ENCODE measurements at regions not wholly inside any gene's neighbourhood (a gene's known extent, or its start where the extent isn't known, plus 50 kb on each side); places are given as distances from the start of the nearest gene placed in this dataset.

GRCh38 chr9:102875687-102876086 lies 119.4 kb upstream of the CYLC2 start:
- no peaks in the 10 kb centered on the region for H3K27me3 ChIP-seq
- ATAC-seq, result no peak
- H3K4me3 ChIP-seq, result no peak overlapping the region
- WGBS, 2 donors, result 82 to 90% methylated on average over 3 of the region's 3 CpGs
- no peak overlapping the region for H3K27ac ChIP-seq
- H3K4me1 ChIP-seq, result no peaks in the 10 kb centered on the region
- DNase-seq, result no peak
- intact Hi-C loops (cut with DNase I), result no loop called here
- no peak for TF ChIP-seq CTCF (IDR thresholded peaks at IDR 0.05)
- H3K9me3 ChIP-seq, result peaks cover 0 to 4% (median 0%) of the 10 kb centered on the region in 11 donors
- no peaks in the 10 kb centered on the region for H3K36me3 ChIP-seq

GRCh38 chr9:102867488-102867887 lies 127.6 kb upstream of the CYLC2 start:
- ATAC-seq (peak; percentile 82 to 100 (median 98)), DNase-seq (peak; percentile 7 to 16)
- Histone ChIP-seq H3K27me3 (no peaks in the 10 kb centered on the region), H3K4me1 (no peaks in the 10 kb centered on the region), H3K4me3 (no peak overlapping the region), H3K9me3 (peaks cover 0 to 4% (median 0%) of the 10 kb centered on the region in 11 donors), H3K27ac (peak overlapping the region in 7 of 10 donors; percentile 3 to 63 (median 48)), H3K36me3 (no peaks in the 10 kb centered on the region)
- intact Hi-C loops (cut with DNase I), result no loop called here
- 15 to 20% methylated on average over 1 of the region's 1 CpG for WGBS, 2 donors
- TF ChIP-seq CTCF (IDR thresholded peaks at IDR 0.05), result no peak

- no peak for TF ChIP-seq CTCF (IDR thresholded peaks at IDR 0.05)
- H3K36me3 ChIP-seq, result no peaks in the 10 kb centered on the region
- H3K27me3 ChIP-seq, result no peaks in the 10 kb centered on the region
- H3K9me3 ChIP-seq, result peaks cover 0 to 4% (median 0%) of the 10 kb centered on the region in 11 donors
- no peak overlapping the region for H3K4me3 ChIP-seq
- 71 to 91% methylated on average over 1 of the region's 1 CpG for WGBS, 2 donors
- DNase-seq (no peak), ATAC-seq (no peak)
- intact Hi-C loops (cut with DNase I), result no loop called here
- H3K27ac ChIP-seq, result no peak overlapping the region
- H3K4me1 ChIP-seq, result no peaks in the 10 kb centered on the region
These were observed 132.7 kb upstream of the CYLC2 start for GRCh38 chr9:102862478-102862877.

GRCh38 chr9:102855641-102856040 lies 139.5 kb upstream of the CYLC2 start:
- ATAC-seq (no peak), DNase-seq (no peak)
- peak overlapping the region in 1 of 10 donors; percentile 1 for H3K4me3 ChIP-seq
- WGBS, 2 donors, result 22 to 28% methylated on average over 2 of the region's 2 CpGs
- intact Hi-C loops (cut with DNase I), result no loop called here
- no peak for TF ChIP-seq CTCF (IDR thresholded peaks at IDR 0.05)
- peaks cover 0 to 15% (median 3%) of the 10 kb centered on the region in 11 donors for H3K9me3 ChIP-seq
- H3K27ac ChIP-seq, result peak overlapping the region in 2 of 10 donors; percentile 7 to 26
- H3K27me3 ChIP-seq, result no peaks in the 10 kb centered on the region
- peaks cover 0 to 9% (median 0%) of the 10 kb centered on the region in 9 donors for H3K4me1 ChIP-seq
- H3K36me3 ChIP-seq, result no peaks in the 10 kb centered on the region
